Brain microvascular endothelial cell (primary cell): ENCODE measurements at regions not wholly inside any gene's neighbourhood (a gene's known extent, or its start where the extent isn't known, plus 50 kb on each side); places are given as distances from the start of the nearest gene placed in this dataset.

ENCODE experiments used
- DNase-seq: peaks from one replicate; pipeline ENCODE4 v3.0.0-alpha.2; 2020
- H3K27ac ChIP-seq: fragments of 250-450 bp; sonication (Bioruptor Pico); 2 replicates; pipeline ENCODE4 v1.5.1; 2020; ENCODE audit warnings: mild to moderate bottlenecking, moderate library complexity
- H3K27me3 ChIP-seq: fragments of 250-450 bp; sonication (Bioruptor Pico); replicated peaks from 2 replicates; pipeline ENCODE4 v1.5.1; 2020; ENCODE audit warnings: mild to moderate bottlenecking
- H3K36me3 ChIP-seq: fragments of 250-450 bp; sonication (Bioruptor Pico); replicated peaks from 2 replicates; pipeline ENCODE4 v1.5.1; 2020; ENCODE audit warnings: mild to moderate bottlenecking
- H3K4me3 ChIP-seq: 2 replicates; pipeline ENCODE4 v1.5.1; 2011; ENCODE audit warnings: low read depth, mild to moderate bottlenecking, control low read depth, low read length, moderate library complexity
- CTCF ChIP-seq: IDR thresholded peaks from 2 replicates; pipeline ENCODE4 v1.5.1; 2011; ENCODE audit warnings: low read depth, mild to moderate bottlenecking, moderate library complexity, low read length, control low read depth, inconsistent platforms; ENCODE audit errors: missing control alignments
- in situ Hi-C: cut with HindIII; loops from 2 replicates; pipeline ENCODE4 v1.10.0; 2017; ENCODE audit warnings: low sequenced_read_pairs, low pct_ligation_motif_present

- H3K27me3 ChIP-seq = no peaks in the 10 kb centered on the region
- no peaks in the 10 kb centered on the region for H3K36me3 ChIP-seq
- in situ Hi-C loops = no loop called here
- TF ChIP-seq CTCF = no peak
- no peak overlapping the region for H3K4me3 ChIP-seq
- DNase-seq = no peak
- H3K27ac ChIP-seq = no peak overlapping the region
These were observed 269.5 kb downstream of the HS3ST3A1 start for GRCh38 chr17:13332207-13332606.

- DNase-seq = no peak
- in situ Hi-C loops = no loop called here
- H3K4me3 ChIP-seq = no peak overlapping the region
- H3K27ac ChIP-seq = no peak overlapping the region
- H3K27me3 ChIP-seq = no peaks in the 10 kb centered on the region
- no peaks in the 10 kb centered on the region for H3K36me3 ChIP-seq
- TF ChIP-seq CTCF = no peak
These were observed 272.3 kb downstream of the HS3ST3A1 start for GRCh38 chr17:13329421-13329820.

- in situ Hi-C loops = no loop called here
- no peak for DNase-seq
- Histone ChIP-seq H3K27ac (no peak overlapping the region), H3K36me3 (no peaks in the 10 kb centered on the region), H3K27me3 (no peaks in the 10 kb centered on the region), H3K4me3 (no peak overlapping the region)
- no peak for TF ChIP-seq CTCF
These were observed 277.7 kb downstream of the HS3ST3A1 start for GRCh38 chr17:13323990-13324389.

GRCh38 chr17:13321951-13322701 is 279.6 kb downstream of the HS3ST3A1 start:
- Histone ChIP-seq H3K27me3 (no peaks in the 10 kb centered on the region), H3K27ac (no peak overlapping the region), H3K36me3 (no peaks in the 10 kb centered on the region), H3K4me3 (no peak overlapping the region)
- in situ Hi-C loops = no loop called here
- TF ChIP-seq CTCF = no peak
- DNase-seq = no peak

GRCh38 chr17:13320046-13320785 is 281.5 kb downstream of the HS3ST3A1 start:
- H3K4me3 ChIP-seq = no peak overlapping the region
- no peak for DNase-seq
- no peaks in the 10 kb centered on the region for H3K27me3 ChIP-seq
- no peak for TF ChIP-seq CTCF
- no peak overlapping the region for H3K27ac ChIP-seq
- H3K36me3 ChIP-seq = no peaks in the 10 kb centered on the region
- in situ Hi-C loops = no loop called here
